PC-9 (cell line): ENCODE measurements at regions not wholly inside any gene's neighbourhood (a gene's known extent, or its start where the extent isn't known, plus 50 kb on each side); places are given as distances from the start of the nearest gene placed in this dataset.

Experiments used
- BruUV-seq: library from RNA; stranded (reverse); fragments of 400-500 nt; replicated peaks from 2 replicates; lab custom pipeline; 2021; lab: Mats Ljungman, UMichigan
- CTCF ChIA-PET: fragments of 300-600 bp; sonication (Branson Sonifier 250); formaldehyde crosslinking; loops from one replicate; lab custom pipeline; 2022; ENCODE audit warnings: antibody characterized with exemption; lab: Charles Lee
- POLR2A ChIA-PET: fragments of 300-600 bp; sonication (Branson Sonifier 250); formaldehyde crosslinking; loops from one replicate; lab custom pipeline; 2022; ENCODE audit warnings: antibody characterized with exemption; ENCODE audit not compliant: unreplicated experiment; lab: Charles Lee
- DNase-seq, 2 experiments: peaks; one replicate each; pipeline versions ENCODE4 v3.0.0 to v3.0.0-alpha.2; 2015 to 2022; ENCODE audit warnings: mixed read lengths in 1 of 2
- H2AFZ ChIP-seq: fragments of 200-600 bp; sonication (generic); 2 replicates; pipeline ENCODE4 v1.8.1; 2017; ENCODE audit warnings: antibody characterized with exemption
- H3F3A ChIP-seq: fragments of 200-600 bp; sonication (generic); 2 replicates; pipeline ENCODE4 v1.8.1; 2017; ENCODE audit warnings: antibody characterized with exemption, mild to moderate bottlenecking, low read depth; ENCODE audit not compliant: insufficient read depth
- H3K27ac ChIP-seq: fragments of 200-600 bp; sonication (generic); 2 replicates; pipeline ENCODE4 v1.6.1; 2016; ENCODE audit warnings: mixed run types
- H3K27me3 ChIP-seq: fragments of 200-600 bp; sonication (generic); 2 replicates; pipeline ENCODE4 v1.6.1; 2016; ENCODE audit warnings: low read depth, mixed run types; ENCODE audit not compliant: insufficient read depth
- H3K36me3 ChIP-seq: fragments of 200-600 bp; sonication (generic); 2 replicates; pipeline ENCODE4 v1.6.1; 2016; ENCODE audit warnings: low read depth, mixed run types
- H3K4me1 ChIP-seq: fragments of 200-600 bp; sonication (generic); replicated peaks from 2 replicates; pipeline ENCODE4 v1.6.1; 2016; ENCODE audit warnings: mixed run types; ENCODE audit not compliant: insufficient read depth
- H3K4me2 ChIP-seq: fragments of 200-600 bp; sonication (generic); 2 replicates; pipeline ENCODE4 v1.6.1; 2017; ENCODE audit warnings: mixed run types
- H3K4me3 ChIP-seq: fragments of 200-600 bp; sonication (generic); 2 replicates; pipeline ENCODE4 v1.6.1; 2016; ENCODE audit warnings: mixed run types
- H3K79me2 ChIP-seq: fragments of 200-600 bp; sonication (generic); 2 replicates; pipeline ENCODE4 v1.6.1; 2017; ENCODE audit warnings: low read depth, mixed run types
- H3K9me2 ChIP-seq: fragments of 200-600 bp; sonication (generic); 2 replicates; pipeline ENCODE4 v1.8.1; 2017; ENCODE audit warnings: mild to moderate bottlenecking; ENCODE audit not compliant: insufficient read depth
- H3K9me3 ChIP-seq: fragments of 200-600 bp; sonication (generic); 2 replicates; pipeline ENCODE4 v1.8.1; 2016; ENCODE audit warnings: low read depth; ENCODE audit not compliant: insufficient read depth
- H4K20me1 ChIP-seq: fragments of 200-600 bp; sonication (generic); 2 replicates; pipeline ENCODE4 v1.8.1; 2017; ENCODE audit not compliant: insufficient read depth
- CTCF ChIP-seq: fragments of 200-600 bp; sonication (generic); conservative IDR thresholded peaks from 2 replicates; pipeline ENCODE4 v1.6.1; 2017; ENCODE audit warnings: mixed run types, antibody characterized with exemption, mild to moderate bottlenecking, moderate library complexity
- EZH2 ChIP-seq: fragments of 200-600 bp; sonication (generic); IDR thresholded peaks from 2 replicates; pipeline ENCODE4 v1.8.0; 2017; ENCODE audit warnings: antibody characterized with exemption, low read depth
- intact Hi-C: fragments of 100-400 bp; cut with micrococcal nuclease; formaldehyde crosslinking; loops from one replicate; pipeline ENCODE4 v1.10.0; 2022; ENCODE audit not compliant: unreplicated experiment

DNA sequence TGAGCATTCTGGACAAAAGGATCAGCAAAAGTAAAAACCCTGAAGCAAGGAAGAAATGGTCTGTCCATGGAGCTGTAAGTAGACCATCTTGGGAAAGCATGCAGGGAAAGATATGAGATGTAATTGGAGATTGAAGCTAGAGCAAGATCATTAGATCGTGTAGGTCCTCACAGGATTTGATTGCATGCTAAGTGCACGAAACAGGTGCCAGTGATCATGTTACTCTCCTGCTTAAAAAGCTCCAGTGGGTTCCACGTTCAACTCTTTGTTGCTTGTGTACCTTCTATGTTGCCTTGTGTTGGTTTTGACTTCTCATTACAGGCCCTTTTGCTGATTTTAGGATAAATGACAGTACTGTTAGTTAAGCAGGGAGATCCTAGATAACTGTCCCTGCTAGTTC is 442.0 kb downstream of the DMRT2 start:
- no peaks in the 10 kb centered on the region for H3K9me3 ChIP-seq
- H3K27me3 ChIP-seq = no peaks in the 10 kb centered on the region
- H3K79me2 ChIP-seq = no peaks in the 10 kb centered on the region
- H3K36me3 ChIP-seq = no peaks in the 10 kb centered on the region
- no peak for TF ChIP-seq CTCF
- TF ChIP-seq EZH2 = no peak
- no peak overlapping the region for H3K27ac ChIP-seq
- no peak for DNase-seq
- ChIA-PET POLR2A (no interaction called here), CTCF (no interaction called here)
- H2AFZ ChIP-seq = no peak overlapping the region
- H3K4me1 ChIP-seq = no peaks in the 10 kb centered on the region
- no peak overlapping the region for H3K4me2 ChIP-seq
- H3K4me3 ChIP-seq = no peak overlapping the region
- no peaks in the 10 kb centered on the region for H4K20me1 ChIP-seq
- intact Hi-C loops = no loop called here
- no peaks in the 10 kb centered on the region for H3K9me2 ChIP-seq
- no peaks in the 10 kb centered on the region for H3F3A ChIP-seq
- BruUV-seq = no TSS peak

- ChIA-PET POLR2A (no interaction called here), CTCF (no interaction called here)
- Histone ChIP-seq H3K9me2 (no peaks in the 10 kb centered on the region), H3K27ac (no peak overlapping the region), H3K36me3 (no peaks in the 10 kb centered on the region), H2AFZ (no peak overlapping the region), H3K27me3 (no peaks in the 10 kb centered on the region), H3K4me1 (no peaks in the 10 kb centered on the region), H3K9me3 (no peaks in the 10 kb centered on the region), H3K4me2 (no peak overlapping the region), H3K4me3 (no peak overlapping the region), H3K79me2 (no peaks in the 10 kb centered on the region), H4K20me1 (no peaks in the 10 kb centered on the region), H3F3A (no peaks in the 10 kb centered on the region)
- intact Hi-C loops = no loop called here
- BruUV-seq = no TSS peak
- no peak for DNase-seq
- TF ChIP-seq EZH2 (no peak), CTCF (no peak)
Observed at GRCh38 chr9:1495282-1496030, 445.3 kb downstream of the DMRT2 start.

DNA sequence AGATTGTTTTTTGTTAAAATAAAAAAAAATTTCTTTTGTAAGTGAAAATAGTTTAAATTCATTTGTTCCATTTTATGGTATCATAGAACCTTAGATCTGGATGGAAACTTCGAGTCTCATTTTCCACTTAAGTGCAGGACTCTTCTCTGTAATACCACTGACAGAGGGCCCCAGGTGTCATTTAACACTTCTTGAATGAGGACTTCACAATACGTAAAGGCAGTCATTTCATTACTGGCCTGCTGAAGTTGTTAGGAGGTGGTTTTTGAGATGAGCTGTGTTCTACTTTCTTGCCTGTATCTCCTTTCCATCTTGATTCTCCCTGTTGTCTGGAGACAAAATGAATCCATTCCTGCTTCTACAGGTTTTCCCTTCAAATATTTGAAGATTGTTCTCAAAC is 455.3 kb downstream of the DMRT2 start:
- Histone ChIP-seq H3K4me2 (no peak overlapping the region), H3K79me2 (no peaks in the 10 kb centered on the region), H3K9me2 (no peaks in the 10 kb centered on the region), H3K36me3 (no peaks in the 10 kb centered on the region), H3K4me3 (no peak overlapping the region), H3K4me1 (no peaks in the 10 kb centered on the region), H3F3A (no peaks in the 10 kb centered on the region), H4K20me1 (no peaks in the 10 kb centered on the region), H3K27me3 (no peaks in the 10 kb centered on the region), H3K9me3 (no peaks in the 10 kb centered on the region), H3K27ac (no peak overlapping the region), H2AFZ (no peak overlapping the region)
- ChIA-PET CTCF (no interaction called here), POLR2A (no interaction called here)
- intact Hi-C loops = no loop called here
- no TSS peak for BruUV-seq
- TF ChIP-seq EZH2 (no peak), CTCF (no peak)
- no peak for DNase-seq
